Activated T-helper 2 cell treated with anti-CD3 and anti-CD28 coated beads, Interferon-gamma antibody, Interleukin-2, Interleukin-4, amounts not matched to agents 10 μg/mL and 5 μg/mL and 100 μg/mL, durations not matched to agents 14 hours and 24 hours and 36 hours (primary cell): ENCODE measurements at regions not wholly inside any gene's neighbourhood (a gene's known extent, or its start where the extent isn't known, plus 50 kb on each side); places are given as distances from the start of the nearest gene placed in this dataset.

Experiments
- DNase-seq: peaks from one replicate; pipeline ENCODE4 v3.0.0; 2021; ENCODE audit warnings: low spot score
- H3K27ac Mint-ChIP-seq: one replicate; pipeline ENCODE4 v1.8.0; 2021; ENCODE audit warnings: mixed read lengths
- H3K27me3 Mint-ChIP-seq: one replicate; pipeline ENCODE4 v1.8.0; 2021; ENCODE audit warnings: low read depth, mixed read lengths
- H3K36me3 Mint-ChIP-seq: one replicate; pipeline ENCODE4 v1.8.0; 2021; ENCODE audit warnings: low read depth, mixed read lengths
- H3K4me1 Mint-ChIP-seq: one replicate; pipeline ENCODE4 v1.8.0; 2021; ENCODE audit warnings: low read depth, mixed read lengths
- H3K4me3 Mint-ChIP-seq: one replicate; pipeline ENCODE4 v1.8.0; 2021; ENCODE audit warnings: low read depth, mild to moderate bottlenecking, moderate library complexity, mixed read lengths
- H3K9me3 Mint-ChIP-seq: one replicate; pipeline ENCODE4 v1.8.0; 2021; ENCODE audit warnings: mixed read lengths
- intact Hi-C: fragments of 100-400 bp; cut with micrococcal nuclease; formaldehyde crosslinking; loops from one replicate; pipeline ENCODE4 v1.15.1; 2023

GRCh38 chr11:112805658-112806057, 155.6 kb upstream of the NCAM1 start:
- H3K27me3 Mint-ChIP-seq, result no peaks in the 10 kb centered on the region
- H3K4me1 Mint-ChIP-seq, result no peaks in the 10 kb centered on the region
- H3K4me3 Mint-ChIP-seq, result no peak overlapping the region
- no peak for DNase-seq
- intact Hi-C loops, result no loop called here
- H3K36me3 Mint-ChIP-seq, result no peaks in the 10 kb centered on the region
- no peak overlapping the region for H3K27ac Mint-ChIP-seq
- no peaks in the 10 kb centered on the region for H3K9me3 Mint-ChIP-seq

GRCh38 chr11:112806256-112806655, 155.0 kb upstream of the NCAM1 start:
- no peaks in the 10 kb centered on the region for H3K27me3 Mint-ChIP-seq
- H3K4me3 Mint-ChIP-seq, result no peak overlapping the region
- intact Hi-C loops, result no loop called here
- no peaks in the 10 kb centered on the region for H3K36me3 Mint-ChIP-seq
- no peaks in the 10 kb centered on the region for H3K9me3 Mint-ChIP-seq
- H3K4me1 Mint-ChIP-seq, result no peaks in the 10 kb centered on the region
- H3K27ac Mint-ChIP-seq, result no peak overlapping the region
- no peak for DNase-seq

GRCh38 chr11:112806876-112807275, 154.3 kb upstream of the NCAM1 start:
- Mint-ChIP-seq H3K4me3 (no peak overlapping the region), H3K4me1 (no peaks in the 10 kb centered on the region), H3K27me3 (no peaks in the 10 kb centered on the region), H3K9me3 (no peaks in the 10 kb centered on the region), H3K27ac (no peak overlapping the region), H3K36me3 (no peaks in the 10 kb centered on the region)
- DNase-seq, result no peak
- intact Hi-C loops, result no loop called here

- Mint-ChIP-seq H3K4me1 (no peaks in the 10 kb centered on the region), H3K27me3 (no peaks in the 10 kb centered on the region), H3K36me3 (no peaks in the 10 kb centered on the region), H3K4me3 (no peak overlapping the region), H3K9me3 (no peaks in the 10 kb centered on the region), H3K27ac (no peak overlapping the region)
- no peak for DNase-seq
- intact Hi-C loops, result no loop called here
Observed at GRCh38 chr11:112809429-112809828, 151.8 kb upstream of the NCAM1 start.

GRCh38 chr11:112810951-112811350, 150.3 kb upstream of the NCAM1 start:
- intact Hi-C loops, result no loop called here
- H3K4me3 Mint-ChIP-seq, result no peak overlapping the region
- no peaks in the 10 kb centered on the region for H3K27me3 Mint-ChIP-seq
- H3K27ac Mint-ChIP-seq, result no peak overlapping the region
- H3K4me1 Mint-ChIP-seq, result no peaks in the 10 kb centered on the region
- no peaks in the 10 kb centered on the region for H3K9me3 Mint-ChIP-seq
- DNase-seq, result no peak
- H3K36me3 Mint-ChIP-seq, result no peaks in the 10 kb centered on the region

GRCh38 chr11:112811783-112812182, 149.4 kb upstream of the NCAM1 start:
- Mint-ChIP-seq H3K27ac (no peak overlapping the region), H3K4me1 (no peaks in the 10 kb centered on the region), H3K9me3 (no peaks in the 10 kb centered on the region), H3K27me3 (no peaks in the 10 kb centered on the region), H3K36me3 (no peaks in the 10 kb centered on the region), H3K4me3 (no peak overlapping the region)
- intact Hi-C loops, result no loop called here
- no peak for DNase-seq

GRCh38 chr11:112812729-112813128, 148.5 kb upstream of the NCAM1 start:
- intact Hi-C loops, result no loop called here
- no peaks in the 10 kb centered on the region for H3K4me1 Mint-ChIP-seq

GRCh38 chr11:112814168-112814567, 147.1 kb upstream of the NCAM1 start:
- H3K27ac Mint-ChIP-seq, result no peak overlapping the region
- no peaks in the 10 kb centered on the region for H3K27me3 Mint-ChIP-seq
- H3K36me3 Mint-ChIP-seq, result no peaks in the 10 kb centered on the region
- no peaks in the 10 kb centered on the region for H3K4me1 Mint-ChIP-seq
- no peaks in the 10 kb centered on the region for H3K9me3 Mint-ChIP-seq
- no peak for DNase-seq
- H3K4me3 Mint-ChIP-seq, result no peak overlapping the region
- intact Hi-C loops, result no loop called here

More at GRCh38 chr11:112812729-112813128, 148.5 kb upstream of the NCAM1 start:
- Mint-ChIP-seq H3K27me3 (no peaks in the 10 kb centered on the region), H3K4me3 (no peak overlapping the region), H3K9me3 (no peaks in the 10 kb centered on the region), H3K27ac (no peak overlapping the region), H3K36me3 (no peaks in the 10 kb centered on the region)
- DNase-seq, result no peak

GRCh38 chr11:112817376-112817775, 143.8 kb upstream of the NCAM1 start:
- H3K36me3 Mint-ChIP-seq, result no peaks in the 10 kb centered on the region
- H3K4me3 Mint-ChIP-seq, result no peak overlapping the region
- H3K27ac Mint-ChIP-seq, result no peak overlapping the region
- no peaks in the 10 kb centered on the region for H3K27me3 Mint-ChIP-seq
- intact Hi-C loops, result no loop called here
- no peaks in the 10 kb centered on the region for H3K9me3 Mint-ChIP-seq
- H3K4me1 Mint-ChIP-seq, result no peaks in the 10 kb centered on the region
- DNase-seq, result no peak

- Mint-ChIP-seq H3K4me1 (no peaks in the 10 kb centered on the region), H3K27me3 (no peaks in the 10 kb centered on the region), H3K27ac (no peak overlapping the region), H3K36me3 (no peaks in the 10 kb centered on the region), H3K9me3 (no peaks in the 10 kb centered on the region), H3K4me3 (no peak overlapping the region)
- no peak for DNase-seq
- intact Hi-C loops, result no loop called here
Observed at GRCh38 chr11:112822478-112823274, 138.5 kb upstream of the NCAM1 start.

- no peaks in the 10 kb centered on the region for H3K27me3 Mint-ChIP-seq
- intact Hi-C loops, result no loop called here
- no peak for DNase-seq
- H3K36me3 Mint-ChIP-seq, result no peaks in the 10 kb centered on the region
- no peak overlapping the region for H3K27ac Mint-ChIP-seq
- H3K4me3 Mint-ChIP-seq, result no peak overlapping the region
- H3K4me1 Mint-ChIP-seq, result no peaks in the 10 kb centered on the region
- H3K9me3 Mint-ChIP-seq, result no peaks in the 10 kb centered on the region
Observed at GRCh38 chr11:112826026-112826425, 135.2 kb upstream of the NCAM1 start.

GRCh38 chr11:112826788-112827187, 134.4 kb upstream of the NCAM1 start:
- H3K27ac Mint-ChIP-seq, result no peak overlapping the region
- H3K27me3 Mint-ChIP-seq, result no peaks in the 10 kb centered on the region
- H3K4me1 Mint-ChIP-seq, result no peaks in the 10 kb centered on the region
- H3K36me3 Mint-ChIP-seq, result no peaks in the 10 kb centered on the region
- intact Hi-C loops, result no loop called here
- H3K9me3 Mint-ChIP-seq, result no peaks in the 10 kb centered on the region
- no peak for DNase-seq
- H3K4me3 Mint-ChIP-seq, result no peak overlapping the region

- no peaks in the 10 kb centered on the region for H3K27me3 Mint-ChIP-seq
- H3K4me3 Mint-ChIP-seq, result no peak overlapping the region
- no peak overlapping the region for H3K27ac Mint-ChIP-seq
- intact Hi-C loops, result no loop called here
- DNase-seq, result no peak
- no peaks in the 10 kb centered on the region for H3K4me1 Mint-ChIP-seq
- no peaks in the 10 kb centered on the region for H3K36me3 Mint-ChIP-seq
- no peaks in the 10 kb centered on the region for H3K9me3 Mint-ChIP-seq
Observed at GRCh38 chr11:112828421-112828820, 132.8 kb upstream of the NCAM1 start.
